HG03135 (cell line): ENCODE measurements at regions not wholly inside any gene's neighbourhood (a gene's known extent, or its start where the extent isn't known, plus 50 kb on each side); places are given as distances from the start of the nearest gene placed in this dataset.

ENCODE experiments used
- ATAC-seq: cut with Tn5 transposase; IDR thresholded peaks from one replicate; pipeline ENCODE4 v1.9.1; 2021; ENCODE audit warnings: mild to moderate bottlenecking, moderate library complexity; ENCODE audit not compliant: unreplicated experiment

- ATAC-seq = peak; percentile 95
These were observed 120.9 kb downstream of the SAMMSON start for GRCh38 chr3:70120357-70120966.

DNA sequence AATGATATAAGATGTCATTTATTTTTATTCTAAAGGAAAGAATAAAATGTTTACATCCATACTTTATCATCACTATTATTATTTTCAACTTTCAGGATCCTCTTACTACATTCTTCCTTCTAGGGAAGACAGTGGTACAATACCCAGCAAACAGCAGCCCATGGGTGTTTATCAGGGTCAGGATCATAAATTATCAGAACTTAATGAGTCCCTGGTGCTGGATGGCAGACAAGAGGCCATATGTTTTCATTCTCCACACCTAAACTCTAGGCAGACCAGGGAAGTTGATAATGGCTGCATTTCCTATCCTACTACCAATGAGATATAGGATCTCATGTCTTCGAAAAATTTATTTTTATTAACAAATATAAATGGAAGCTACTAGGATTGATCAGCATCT, 127.7 kb downstream of the SAMMSON start:
- no peak for ATAC-seq

- no peak for ATAC-seq
These were observed 137.8 kb downstream of the SAMMSON start for GRCh38 chr3:70137366-70137765.

GRCh38 chr3:70138606-70139005, 139.1 kb downstream of the SAMMSON start:
- no peak for ATAC-seq
